ENCODE measurements at regions not wholly inside any gene's neighbourhood (a gene's known extent, or its start where the extent isn't known, plus 50 kb on each side); places are given as distances from the start of the nearest gene placed in this dataset.
A peak's percentile ranks its signal among the peaks of the same experiment; 100 is the strongest.

- ChIA-PET POLR2A (no interaction called here), CTCF (no interaction called here)
- TF ChIP-seq ZNF384 (IDR thresholded peaks at IDR 0.05) = no peak
- TF ChIP-seq FOXK2 (IDR thresholded peaks at IDR 0.05) = no peak
- no peak for TF ChIP-seq TARDBP (IDR thresholded peaks at IDR 0.05)
- TF ChIP-seq PKNOX1 (IDR thresholded peaks at IDR 0.05) = no peak
- no peak for TF ChIP-seq FOXM1 (IDR thresholded peaks at IDR 0.05; ENCODE audit: borderline replicate concordance)
- TF ChIP-seq HDGF (IDR thresholded peaks at IDR 0.05; ENCODE audit: borderline replicate concordance) = no peak
- DNase-seq (ENCODE audit: extremely low spot score) = no peak
Measured at GRCh38 chr21:28791595-28792282, 200.9 kb downstream of the LTN1 start.

DNA sequence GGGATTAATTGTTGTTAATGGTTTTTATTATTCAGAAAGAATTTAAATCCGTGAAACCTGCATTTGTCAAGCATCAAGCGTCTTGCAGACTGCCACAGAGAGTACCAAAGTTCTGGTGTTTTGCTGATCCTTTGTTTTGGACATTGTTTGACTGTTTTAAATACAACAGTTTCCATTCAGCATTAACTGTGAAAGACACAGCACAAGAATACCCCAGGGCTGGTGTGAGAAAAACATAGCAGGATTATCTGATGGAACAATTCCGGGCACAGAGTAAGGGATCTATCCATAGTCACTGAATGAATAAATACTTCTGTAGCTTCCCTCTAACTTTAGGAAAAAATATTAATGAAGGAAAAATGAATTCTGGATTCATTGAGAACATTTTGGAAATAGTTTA lies 202.3 kb downstream of the LTN1 start:
- CTCF ChIA-PET = no interaction called here
- no peak for TF ChIP-seq TARDBP (IDR thresholded peaks at IDR 0.05)
- POLR2A ChIA-PET = no interaction called here
- DNase-seq (ENCODE audit: extremely low spot score) = no peak

DNA sequence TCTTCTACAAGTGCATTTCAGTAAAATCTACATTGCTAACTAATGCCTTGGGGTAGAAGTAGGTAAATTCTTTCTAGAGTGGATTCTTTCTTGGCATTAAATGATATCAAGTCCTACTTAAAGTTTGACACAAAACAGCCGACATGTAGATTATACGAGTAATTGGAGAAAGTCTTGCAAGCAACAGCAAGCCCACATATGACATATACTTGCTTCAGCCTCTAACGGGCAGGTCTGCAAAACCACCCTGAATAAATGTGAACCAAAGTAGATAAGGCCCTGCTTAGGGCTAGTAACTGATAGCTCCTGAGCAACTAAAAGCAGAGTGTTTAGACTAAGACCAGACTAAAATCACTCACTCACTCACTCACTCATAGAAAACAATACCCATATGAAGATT lies 203.2 kb downstream of the LTN1 start:
- no peak for DNase-seq (ENCODE audit: extremely low spot score)
- ChIA-PET POLR2A (no interaction called here), CTCF (no interaction called here)
- no peak for TF ChIP-seq FOXA1 (IDR thresholded peaks at IDR 0.05)
- TF ChIP-seq CTBP1 (IDR thresholded peaks at IDR 0.05; ENCODE audit: borderline replicate concordance) = no peak
- TF ChIP-seq LEF1 (IDR thresholded peaks at IDR 0.05; ENCODE audit: borderline replicate concordance) = no peak
- no peak for TF ChIP-seq HDGF (IDR thresholded peaks at IDR 0.05; ENCODE audit: borderline replicate concordance)
- no peak for TF ChIP-seq ELF4 (IDR thresholded peaks at IDR 0.05)
- no peak for TF ChIP-seq L3MBTL2 (conservative IDR thresholded peaks at IDR 0.05)
- TF ChIP-seq BHLHE40 (IDR thresholded peaks at IDR 0.05; ENCODE audit: borderline replicate concordance) = no peak
- no peak for TF ChIP-seq TARDBP (IDR thresholded peaks at IDR 0.05)
- TF ChIP-seq PKNOX1 (IDR thresholded peaks at IDR 0.05) = no peak
- TF ChIP-seq SUZ12 (IDR thresholded peaks at IDR 0.05) = no peak
- TF ChIP-seq SP1 (IDR thresholded peaks at IDR 0.05) = no peak
- no peak for TF ChIP-seq NFRKB (IDR thresholded peaks at IDR 0.05)
- no peak for TF ChIP-seq ZNF384 (IDR thresholded peaks at IDR 0.05)
- no peak for TF ChIP-seq FOXM1 (IDR thresholded peaks at IDR 0.05; ENCODE audit: borderline replicate concordance)
- no peak for TF ChIP-seq ARNT (IDR thresholded peaks at IDR 0.05)

- CTCF ChIA-PET = no interaction called here
- TF ChIP-seq HDGF (IDR thresholded peaks at IDR 0.05; ENCODE audit: borderline replicate concordance) (no peak), NFRKB (IDR thresholded peaks at IDR 0.05) (no peak), ZNF384 (IDR thresholded peaks at IDR 0.05) (no peak), SP1 (IDR thresholded peaks at IDR 0.05) (no peak), TARDBP (IDR thresholded peaks at IDR 0.05) (no peak), LEF1 (IDR thresholded peaks at IDR 0.05; ENCODE audit: borderline replicate concordance) (no peak), FOXK2 (IDR thresholded peaks at IDR 0.05) (no peak), ELF4 (IDR thresholded peaks at IDR 0.05) (no peak), L3MBTL2 (conservative IDR thresholded peaks at IDR 0.05) (no peak), CTBP1 (IDR thresholded peaks at IDR 0.05; ENCODE audit: borderline replicate concordance) (no peak), SUZ12 (IDR thresholded peaks at IDR 0.05) (no peak), ARNT (IDR thresholded peaks at IDR 0.05) (no peak), PKNOX1 (IDR thresholded peaks at IDR 0.05) (no peak)
- POLR2A ChIA-PET = no interaction called here
Measured at GRCh38 chr21:28788030-28788429, 204.6 kb downstream of the LTN1 start.

GRCh38 chr21:28783641-28784185 lies 209.0 kb downstream of the LTN1 start:
- TF ChIP-seq ELF4 (IDR thresholded peaks at IDR 0.05) (no peak), HDGF (IDR thresholded peaks at IDR 0.05; ENCODE audit: borderline replicate concordance) (no peak), PKNOX1 (IDR thresholded peaks at IDR 0.05) (no peak), SUZ12 (IDR thresholded peaks at IDR 0.05) (no peak), ZNF384 (IDR thresholded peaks at IDR 0.05) (no peak), LEF1 (IDR thresholded peaks at IDR 0.05; ENCODE audit: borderline replicate concordance) (no peak), FOXM1 (IDR thresholded peaks at IDR 0.05; ENCODE audit: borderline replicate concordance) (no peak), FOXK2 (IDR thresholded peaks at IDR 0.05) (no peak)
- CTCF ChIA-PET = no interaction called here
- POLR2A ChIA-PET = no interaction called here
- no peak for DNase-seq (ENCODE audit: extremely low spot score)

More at GRCh38 chr21:28788030-28788429, 204.6 kb downstream of the LTN1 start:
- no peak for DNase-seq (ENCODE audit: extremely low spot score)

- ChIA-PET CTCF (no interaction called here), POLR2A (no interaction called here)
- peak; percentile 51 for DNase-seq (ENCODE audit: extremely low spot score)
- TF ChIP-seq HDGF (IDR thresholded peaks at IDR 0.05; ENCODE audit: borderline replicate concordance) = no peak
- TF ChIP-seq BHLHE40 (IDR thresholded peaks at IDR 0.05; ENCODE audit: borderline replicate concordance) = no peak
- TF ChIP-seq FOXA1 (IDR thresholded peaks at IDR 0.05) = no peak
- TF ChIP-seq L3MBTL2 (conservative IDR thresholded peaks at IDR 0.05) = no peak
- TF ChIP-seq ARNT (IDR thresholded peaks at IDR 0.05) = no peak
- TF ChIP-seq ELF4 (IDR thresholded peaks at IDR 0.05) = no peak
- TF ChIP-seq FOXK2 (IDR thresholded peaks at IDR 0.05) = no peak
- no peak for TF ChIP-seq LEF1 (IDR thresholded peaks at IDR 0.05; ENCODE audit: borderline replicate concordance)
- TF ChIP-seq FOXM1 (IDR thresholded peaks at IDR 0.05; ENCODE audit: borderline replicate concordance) = no peak
- TF ChIP-seq ZNF384 (IDR thresholded peaks at IDR 0.05) = no peak
Measured at GRCh38 chr21:28781602-28782276, 210.9 kb downstream of the LTN1 start.

Data from HEK293T (cell line).